Left ventricle myocardium inferior (tissue), 1 donor: ENCODE measurements at regions not wholly inside any gene's neighbourhood (a gene's known extent, or its start where the extent isn't known, plus 50 kb on each side); places are given as distances from the start of the nearest gene placed in this dataset.
A peak's percentile ranks its signal among the peaks of the same experiment; 100 is the strongest.
"Not testable (repeated sequence)": the region's sequence is repeated elsewhere in the genome, so short reads cannot be mapped to it uniquely, and the experiment has no call there.

Experiments
- DNase-seq: peaks from one replicate; pipeline ENCODE4 v3.0.0-alpha.2; 2020
- H3K27ac ChIP-seq: fragments of 200-600 bp; replicated peaks from 2 replicates; pipeline ENCODE4 v1.8.0; 2021
- H3K27me3 ChIP-seq: fragments of 200-600 bp; 2 replicates; pipeline ENCODE4 v1.8.0; 2021; ENCODE audit warnings: low read depth
- H3K36me3 ChIP-seq: fragments of 200-600 bp; 2 replicates; pipeline ENCODE4 v1.8.0; 2021
- H3K4me1 ChIP-seq: fragments of 200-600 bp; 2 replicates; pipeline ENCODE4 v1.8.0; 2021
- H3K4me3 ChIP-seq: fragments of 200-600 bp; 2 replicates; pipeline ENCODE4 v1.8.0; 2021; ENCODE audit warnings: mild to moderate bottlenecking, moderate library complexity
- H3K9me3 ChIP-seq: fragments of 200-600 bp; replicated peaks from 2 replicates; pipeline ENCODE4 v1.8.0; 2021
- CTCF ChIP-seq: fragments of 200-600 bp; IDR thresholded peaks from 2 replicates; pipeline ENCODE4 v1.8.0; 2021; ENCODE audit warnings: antibody characterized with exemption, mild to moderate bottlenecking, borderline replicate concordance
- intact Hi-C: fragments of 100-400 bp; cut with micrococcal nuclease; formaldehyde crosslinking; loops from one replicate; pipeline ENCODE4 v1.11.0; 2022
- donor health status: DM: no; HTN: yes; CAD: no; lungs with severe emphysema.

GRCh38 chr7:4468320-4469102 lies 213.6 kb upstream of the FOXK1 start:
- Histone ChIP-seq H3K4me3 (no peak overlapping the region), H3K36me3 (no peaks in the 10 kb centered on the region), H3K9me3 (peaks cover 9% of the 10 kb centered on the region), H3K27me3 (peaks cover 11% of the 10 kb centered on the region), H3K4me1 (no peaks in the 10 kb centered on the region), H3K27ac (no peak overlapping the region)
- no peak for TF ChIP-seq CTCF
- DNase-seq = no peak
- intact Hi-C loops = no loop called here

DNA sequence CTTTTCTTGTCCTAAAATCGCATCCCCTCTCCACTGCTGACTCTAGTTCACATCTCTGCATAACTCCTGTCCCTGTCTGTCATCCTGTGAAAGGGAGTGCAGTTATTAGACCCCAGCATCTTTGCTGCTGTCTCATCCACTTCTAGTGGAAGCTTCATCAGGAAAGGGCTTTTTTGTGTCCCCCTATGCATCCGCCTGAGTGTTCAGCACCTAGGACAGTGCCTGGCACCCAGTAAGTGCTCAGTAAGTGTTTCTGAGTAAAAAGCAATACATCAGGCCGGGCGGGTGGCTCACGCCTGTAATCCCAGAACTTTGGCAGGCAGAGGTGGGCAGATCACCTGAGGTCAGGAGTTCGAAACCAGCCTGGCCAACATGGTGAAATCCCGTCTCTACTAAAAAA lies 211.8 kb upstream of the FOXK1 start:
- H3K27ac ChIP-seq = no peak overlapping the region
- H3K36me3 ChIP-seq = no peaks in the 10 kb centered on the region
- intact Hi-C loops = no loop called here
- H3K4me3 ChIP-seq = no peak overlapping the region
- no peaks in the 10 kb centered on the region for H3K4me1 ChIP-seq
- peaks cover 11% of the 10 kb centered on the region for H3K27me3 ChIP-seq
- no peak for DNase-seq
- no peaks in the 10 kb centered on the region for H3K9me3 ChIP-seq
- TF ChIP-seq CTCF = no peak

DNA sequence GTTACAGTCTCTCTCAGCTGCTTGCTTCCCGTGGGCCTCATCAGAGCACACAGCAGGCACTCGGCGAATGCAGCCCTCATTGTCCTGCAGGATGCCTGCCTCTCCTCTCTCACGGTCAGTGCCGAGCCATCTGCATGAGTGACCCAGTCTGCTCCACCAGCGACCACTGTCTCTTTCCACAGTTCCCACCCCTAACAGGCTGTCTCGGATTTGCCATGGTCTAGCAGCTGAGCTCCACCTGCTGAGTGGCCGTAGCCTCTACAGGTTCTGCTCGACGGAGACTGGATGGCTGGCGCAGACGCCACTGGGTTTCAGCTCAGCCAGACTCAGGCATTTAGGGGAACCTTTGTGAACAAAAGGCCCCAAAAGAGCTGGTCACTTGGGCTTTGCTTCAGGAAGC lies 209.4 kb upstream of the FOXK1 start:
- Histone ChIP-seq H3K9me3 (no peaks in the 10 kb centered on the region), H3K27ac (no peak overlapping the region), H3K36me3 (no peaks in the 10 kb centered on the region), H3K4me1 (no peaks in the 10 kb centered on the region), H3K27me3 (peaks cover 11% of the 10 kb centered on the region), H3K4me3 (no peak overlapping the region)
- DNase-seq = no peak
- intact Hi-C loops = no loop called here
- no peak for TF ChIP-seq CTCF

GRCh38 chr7:4479367-4480039 lies 202.6 kb upstream of the FOXK1 start:
- DNase-seq = no peak
- intact Hi-C loops = no loop called here

GRCh38 chr7:4480131-4480530 lies 202.0 kb upstream of the FOXK1 start:
- H3K27ac ChIP-seq, H3K4me3 ChIP-seq, H3K36me3 ChIP-seq, H3K27me3 ChIP-seq, DNase-seq, H3K4me1 ChIP-seq, intact Hi-C loops: not testable (repeated sequence)
- H3K9me3 ChIP-seq = peaks cover 26% of the 10 kb centered on the region

More at GRCh38 chr7:4479367-4480039, 202.6 kb upstream of the FOXK1 start:
- Histone ChIP-seq H3K4me3 (no peak overlapping the region), H3K9me3 (peaks cover 26% of the 10 kb centered on the region), H3K36me3 (no peaks in the 10 kb centered on the region), H3K27ac (no peak overlapping the region), H3K4me1 (no peaks in the 10 kb centered on the region), H3K27me3 (peaks cover under 1% of the 10 kb centered on the region)
- TF ChIP-seq CTCF = peak; percentile 53

DNA sequence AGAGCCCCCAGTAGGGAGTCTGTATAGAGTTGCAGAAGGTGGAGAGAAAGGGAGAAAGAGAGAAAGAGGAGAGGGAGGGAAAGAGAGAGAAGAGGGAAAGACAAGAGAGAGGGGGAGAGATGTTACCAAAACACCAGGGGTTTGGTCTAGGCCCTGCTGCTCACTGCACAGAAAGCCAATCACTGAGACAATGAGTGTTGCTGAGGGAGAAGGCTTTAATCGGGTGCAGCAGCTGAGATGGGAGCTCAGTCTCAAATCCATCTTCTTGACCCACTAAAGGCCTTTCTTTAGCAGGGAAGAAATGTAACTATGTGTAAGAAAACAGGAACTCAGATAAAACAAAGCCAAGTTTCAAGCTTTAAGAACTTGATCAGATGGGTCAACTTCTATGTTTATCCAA lies 198.2 kb upstream of the FOXK1 start:
- H3K27ac ChIP-seq = no peak overlapping the region
- intact Hi-C loops = no loop called here
- no peaks in the 10 kb centered on the region for H3K4me1 ChIP-seq
- no peaks in the 10 kb centered on the region for H3K36me3 ChIP-seq
- no peak for TF ChIP-seq CTCF
- peaks cover 31% of the 10 kb centered on the region for H3K27me3 ChIP-seq
- no peak for DNase-seq
- no peak overlapping the region for H3K4me3 ChIP-seq
- H3K9me3 ChIP-seq = peaks cover 26% of the 10 kb centered on the region
